ENCODE measurements at regions not wholly inside any gene's neighbourhood (a gene's known extent, or its start where the extent isn't known, plus 50 kb on each side); places are given as distances from the start of the nearest gene placed in this dataset.

- H3K4me3 ChIP-seq (ENCODE audit: low read length): no peak overlapping the region
- no peak for DNase-seq (ENCODE audit: low read depth)
- no peak for TF ChIP-seq CTCF (conservative IDR thresholded peaks at IDR 0.05; ENCODE audit: low read depth, low read length)
These were observed 271.4 kb upstream of the POU3F3 start for GRCh38 chr2:104582471-104582870.

GRCh38 chr2:104583811-104584210 lies 270.1 kb upstream of the POU3F3 start:
- no peak overlapping the region for H3K4me3 ChIP-seq (ENCODE audit: low read length)
- no peak for TF ChIP-seq CTCF (conservative IDR thresholded peaks at IDR 0.05; ENCODE audit: low read depth, low read length)

DNA sequence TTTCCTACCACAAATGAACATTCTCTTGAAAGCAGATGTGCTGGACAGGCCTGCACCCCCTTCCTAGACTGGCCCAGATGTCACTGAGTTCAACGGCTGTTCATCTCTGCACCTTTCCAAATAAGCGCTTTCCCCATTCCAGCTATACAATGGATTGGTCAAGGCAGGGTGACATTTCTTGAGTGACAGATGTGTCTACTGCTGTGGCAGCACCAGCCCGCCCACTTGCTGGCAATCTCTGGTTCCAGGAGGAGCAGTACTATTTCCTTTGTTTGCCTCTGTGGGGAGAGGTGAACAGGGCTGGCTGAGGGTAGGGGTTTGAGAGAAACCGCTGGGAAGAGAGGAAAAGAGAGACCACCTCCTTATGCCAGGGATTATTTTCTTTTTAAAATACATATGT lies 269.5 kb upstream of the POU3F3 start:
- H3K4me3 ChIP-seq (ENCODE audit: low read length): no peak overlapping the region
- DNase-seq (ENCODE audit: low read depth): no peak
- TF ChIP-seq CTCF (conservative IDR thresholded peaks at IDR 0.05; ENCODE audit: low read depth, low read length): no peak

More at GRCh38 chr2:104583811-104584210, 270.1 kb upstream of the POU3F3 start:
- no peak for DNase-seq (ENCODE audit: low read depth)

- H3K4me3 ChIP-seq (ENCODE audit: low read length): no peak overlapping the region
- no peak for TF ChIP-seq CTCF (conservative IDR thresholded peaks at IDR 0.05; ENCODE audit: low read depth, low read length)
- no peak for DNase-seq (ENCODE audit: low read depth)
These were observed 258.3 kb upstream of the POU3F3 start for GRCh38 chr2:104595576-104595975.

DNA sequence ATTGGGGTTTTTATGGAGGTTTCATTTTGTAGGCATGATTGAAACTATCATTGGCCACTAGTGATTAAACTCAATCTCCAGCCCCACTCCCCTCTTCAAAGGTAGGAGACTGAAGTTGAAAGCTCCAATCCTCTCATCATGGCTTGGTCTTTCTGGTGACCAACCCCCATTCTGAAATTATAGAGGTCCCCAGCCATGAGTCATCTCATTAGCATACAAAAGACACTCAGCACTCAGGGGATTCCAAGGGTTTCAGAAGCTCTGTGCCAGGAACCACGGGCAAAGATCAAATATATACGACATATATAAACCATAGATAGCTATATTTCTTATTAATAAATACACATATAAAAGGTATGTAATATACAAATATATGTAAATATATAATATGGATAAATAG lies 256.0 kb upstream of the POU3F3 start:
- no peak for TF ChIP-seq CTCF (conservative IDR thresholded peaks at IDR 0.05; ENCODE audit: low read depth, low read length)
- H3K4me3 ChIP-seq (ENCODE audit: low read length): no peak overlapping the region
- no peak for DNase-seq (ENCODE audit: low read depth)

- no peak overlapping the region for H3K4me3 ChIP-seq (ENCODE audit: low read length)
- DNase-seq (ENCODE audit: low read depth): no peak
- TF ChIP-seq CTCF (conservative IDR thresholded peaks at IDR 0.05; ENCODE audit: low read depth, low read length): no peak
These were observed 255.3 kb upstream of the POU3F3 start for GRCh38 chr2:104598636-104599035.

DNA sequence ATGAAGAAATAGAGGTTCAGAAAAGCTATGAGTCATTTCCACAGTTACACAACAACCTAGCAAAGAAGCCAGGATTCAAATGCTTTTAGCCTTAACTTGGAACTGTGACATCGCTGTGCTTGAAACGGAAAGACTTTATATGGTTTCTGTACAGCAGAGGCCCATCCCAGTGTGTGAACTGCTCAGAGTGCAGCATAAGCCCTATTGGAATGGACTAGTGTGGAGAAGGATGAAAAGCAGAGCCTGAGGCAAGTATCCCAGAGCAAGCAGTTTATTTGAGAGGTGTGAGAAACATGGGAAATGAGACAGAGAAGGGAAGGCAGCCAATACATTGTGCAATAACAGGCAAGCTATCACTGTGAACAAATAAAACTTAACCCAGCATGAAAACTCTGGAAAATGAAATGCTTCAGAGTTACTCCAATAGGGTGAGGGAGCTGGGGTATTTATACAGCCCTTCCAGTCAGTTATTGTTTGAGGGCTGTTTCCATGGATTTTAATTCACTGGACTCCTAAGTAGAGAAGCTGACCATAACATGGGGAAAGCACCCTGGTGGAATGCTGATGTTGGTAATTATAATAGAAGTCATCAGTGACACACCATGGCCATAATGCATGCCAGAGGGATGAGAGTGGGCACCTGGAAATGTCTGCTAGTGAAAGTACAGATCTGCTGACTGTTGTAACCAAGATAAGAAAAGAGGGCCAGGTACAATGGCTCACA lies 254.0 kb upstream of the POU3F3 start:
- DNase-seq (ENCODE audit: low read depth): no peak
- TF ChIP-seq CTCF (conservative IDR thresholded peaks at IDR 0.05; ENCODE audit: low read depth, low read length): no peak
- no peak overlapping the region for H3K4me3 ChIP-seq (ENCODE audit: low read length)
